ENCODE measurements at regions not wholly inside any gene's neighbourhood (a gene's known extent, or its start where the extent isn't known, plus 50 kb on each side); places are given as distances from the start of the nearest gene placed in this dataset.

GRCh38 chr1:55980582-55980981 lies 598.8 kb downstream of the PLPP3 start:
- TF ChIP-seq CTCF (conservative IDR thresholded peaks at IDR 0.05 in 1 of 2, IDR thresholded peaks at IDR 0.05 in 1 of 2; ENCODE audit: low read depth in 1 of 2, low read length in 2 of 2): no peak
- no peak for TF ChIP-seq EZH2 (IDR thresholded peaks at IDR 0.05; ENCODE audit: low read length, missing control alignments)
